G401.6 (cell line): ENCODE measurements at regions not wholly inside any gene's neighbourhood (a gene's known extent, or its start where the extent isn't known, plus 50 kb on each side); places are given as distances from the start of the nearest gene placed in this dataset.

Experiments
- FAIRE-seq: peaks from 2 replicates; lab custom pipeline; 2012; peaks lifted over from hg19 to GRCh38; lab: Jason Lieb, UNC

DNA sequence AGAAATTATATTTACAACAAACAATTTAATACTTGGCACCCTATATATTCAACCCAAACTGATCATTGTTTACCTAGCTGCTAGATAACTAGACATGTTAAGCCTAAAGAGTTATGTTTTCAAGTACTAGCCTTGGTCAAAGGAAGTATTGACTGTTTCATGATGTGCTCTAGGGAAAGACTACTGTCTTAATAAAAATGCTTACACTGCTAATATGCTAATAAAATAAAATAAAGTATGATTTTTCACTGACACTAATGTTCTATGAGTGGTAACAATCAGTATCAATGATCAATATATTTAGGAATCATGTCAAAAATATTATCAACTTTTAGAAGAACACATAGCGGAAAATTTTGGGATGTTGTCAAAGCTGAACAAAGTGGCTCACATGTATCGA, 225.5 kb downstream of the OSR1 start:
- no peak for FAIRE-seq

DNA sequence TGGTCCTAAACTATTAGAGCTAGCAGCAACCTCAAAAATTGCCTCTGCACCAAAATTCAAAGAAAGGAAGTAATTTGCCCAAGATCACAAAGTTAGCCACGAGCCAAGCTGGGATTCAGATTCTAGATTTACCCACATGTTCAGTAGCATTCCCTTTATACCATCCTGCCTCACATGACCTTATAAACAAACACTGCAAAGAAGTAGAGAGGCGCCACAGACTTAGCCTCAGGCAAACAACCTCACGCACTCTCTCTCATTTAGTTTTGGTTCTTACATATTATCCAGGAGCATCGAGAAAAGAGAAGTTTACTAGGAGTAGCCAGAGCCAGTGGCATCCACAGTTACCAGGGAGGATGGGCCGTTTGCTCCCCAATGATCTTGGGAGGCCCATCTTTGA, 226.6 kb downstream of the OSR1 start:
- FAIRE-seq = no peak

DNA sequence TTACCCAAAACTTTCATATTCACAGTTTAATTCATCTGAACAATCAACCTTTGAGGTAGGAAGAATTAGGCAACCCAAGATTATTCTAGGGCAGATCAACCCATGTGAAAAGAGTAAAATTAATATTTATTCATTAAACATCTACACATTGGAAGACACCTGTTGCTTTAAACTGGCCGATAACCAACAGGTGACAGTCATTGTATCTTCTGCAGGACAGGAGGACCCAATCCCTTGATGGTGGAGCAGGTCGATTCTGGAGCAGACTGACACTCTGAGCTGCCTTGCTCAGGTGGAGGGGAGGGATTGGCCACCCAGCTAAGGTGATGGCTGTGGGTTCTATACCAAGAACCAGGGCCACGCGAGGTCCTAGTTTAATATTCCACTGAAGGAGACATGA, 230.3 kb downstream of the OSR1 start:
- no peak for FAIRE-seq

DNA sequence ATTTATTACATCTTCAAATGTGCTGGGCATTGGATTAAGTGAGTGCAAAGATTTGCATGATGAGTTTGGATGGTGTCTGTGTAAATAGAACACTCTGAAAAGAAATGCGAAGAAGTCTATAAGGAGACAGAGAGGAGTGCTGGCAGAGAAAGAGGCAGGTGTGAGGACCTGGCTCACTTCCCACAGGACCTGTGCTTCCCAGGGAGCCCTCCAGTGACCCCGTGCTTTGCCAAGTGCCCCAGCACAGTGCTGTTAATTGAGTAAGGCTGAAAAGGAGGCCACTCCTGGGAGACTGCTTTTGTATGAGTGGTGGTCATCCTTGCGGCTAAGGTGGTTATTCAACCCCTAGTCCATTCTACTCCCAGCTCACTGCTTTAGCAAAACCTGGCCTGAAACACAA, 230.8 kb downstream of the OSR1 start:
- no peak for FAIRE-seq

GRCh38 chr2:19125901-19126680, 232.3 kb downstream of the OSR1 start:
- FAIRE-seq = no peak

- no peak for FAIRE-seq
Measured at GRCh38 chr2:19124135-19124534, 234.3 kb downstream of the OSR1 start.

DNA sequence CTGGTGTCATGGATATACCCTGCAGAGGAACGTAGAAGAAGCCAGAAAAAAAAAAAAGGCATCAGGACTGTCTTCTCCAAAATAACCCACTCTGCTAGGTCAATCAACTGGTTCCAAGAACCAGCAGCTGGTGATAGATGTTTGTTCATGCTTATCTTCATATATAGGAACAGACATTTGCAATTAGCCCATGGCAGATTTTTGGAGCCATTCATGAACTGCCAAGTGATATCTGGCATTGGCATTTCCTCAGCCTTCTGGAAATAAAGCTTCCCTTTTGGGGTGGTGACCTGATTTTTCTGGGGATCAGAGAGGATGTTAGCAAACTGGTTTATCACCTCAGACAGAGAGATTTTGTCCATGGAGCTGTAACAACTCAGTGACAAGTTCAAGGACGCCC, 234.9 kb downstream of the OSR1 start:
- no peak for FAIRE-seq

GRCh38 chr2:19122220-19122619, 236.2 kb downstream of the OSR1 start:
- no peak for FAIRE-seq

DNA sequence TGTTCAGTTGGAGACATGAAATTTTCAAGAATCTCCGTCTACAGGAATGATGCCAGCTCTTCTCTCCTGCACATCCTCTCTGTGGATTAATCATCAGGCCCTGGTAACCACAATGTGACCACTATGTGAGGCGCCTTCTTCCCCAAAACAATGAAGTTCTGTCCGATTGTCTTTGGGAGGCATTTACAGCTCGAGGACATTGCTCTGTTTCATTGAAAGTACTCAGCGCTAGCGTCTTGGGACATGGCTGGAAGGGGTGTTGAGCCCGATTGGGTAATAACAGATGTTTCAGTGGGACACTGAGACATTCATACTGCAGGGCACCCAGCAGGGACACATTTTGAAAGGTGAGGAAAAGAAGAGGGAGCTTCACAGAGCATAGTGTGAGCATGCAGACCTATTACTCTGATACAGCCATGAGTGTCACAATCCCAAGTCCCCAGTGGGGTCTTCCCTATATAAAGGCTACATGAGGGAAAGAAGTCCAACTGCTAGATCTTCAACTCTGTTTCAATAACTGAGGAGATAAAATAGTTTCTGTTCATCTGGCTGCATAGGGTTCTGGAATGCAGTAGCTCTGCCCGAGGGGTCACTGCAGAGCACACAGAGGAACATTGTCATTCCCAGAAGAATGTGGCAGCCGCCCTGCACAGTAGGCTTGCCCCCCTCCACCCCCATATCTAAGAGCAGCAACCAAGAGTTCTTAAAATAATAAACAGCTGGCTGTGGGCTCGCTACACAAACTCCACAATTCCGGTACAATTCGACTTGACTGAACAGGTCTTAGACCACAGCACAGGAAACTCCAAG, 237.3 kb downstream of the OSR1 start:
- FAIRE-seq = no peak

GRCh38 chr2:19120181-19120580, 238.2 kb downstream of the OSR1 start:
- no peak for FAIRE-seq

GRCh38 chr2:19119326-19120001, 239.0 kb downstream of the OSR1 start:
- no peak for FAIRE-seq

DNA sequence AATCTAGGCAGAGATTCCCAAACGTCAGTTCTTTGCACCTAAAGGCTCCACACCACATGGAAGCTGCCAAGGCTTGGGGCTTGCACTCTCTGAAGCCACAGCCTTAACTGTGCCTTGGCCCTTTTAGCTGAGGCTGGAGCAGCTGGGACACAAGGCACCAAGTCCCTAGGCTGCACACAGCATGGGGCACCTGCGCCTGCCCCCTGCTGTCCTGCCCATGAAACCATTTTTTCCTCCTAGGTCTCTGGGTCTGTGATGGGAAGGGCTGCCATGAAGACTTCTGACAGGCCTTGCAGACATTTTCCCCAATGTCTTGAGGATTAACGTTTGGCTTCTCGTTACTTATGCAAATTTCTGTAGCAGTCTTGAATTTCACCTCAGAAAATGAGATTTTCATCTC, 241.5 kb downstream of the OSR1 start:
- FAIRE-seq = no peak

- no peak for FAIRE-seq
Measured at GRCh38 chr2:19114754-19115231, 243.6 kb downstream of the OSR1 start.

GRCh38 chr2:19114126-19114525, 244.3 kb downstream of the OSR1 start:
- no peak for FAIRE-seq

DNA sequence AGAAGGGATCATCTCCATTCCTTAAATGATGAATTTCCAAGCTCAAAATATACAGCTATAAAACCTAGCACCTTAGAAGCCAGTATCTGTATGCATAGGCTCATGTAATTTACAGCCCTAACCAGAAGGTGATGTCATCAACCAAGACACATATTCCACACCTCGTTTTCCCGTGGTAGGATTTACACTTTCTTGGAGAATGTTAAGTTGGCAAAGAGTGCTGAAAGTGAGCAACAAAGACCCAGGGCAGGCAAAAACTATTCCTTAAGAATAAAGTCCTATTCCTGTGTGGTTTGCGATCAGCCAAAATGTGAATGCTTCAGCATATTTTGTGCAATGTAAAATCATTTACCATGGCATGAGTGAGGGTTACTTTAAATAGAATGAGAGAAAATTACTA, 247.1 kb downstream of the OSR1 start:
- no peak for FAIRE-seq

DNA sequence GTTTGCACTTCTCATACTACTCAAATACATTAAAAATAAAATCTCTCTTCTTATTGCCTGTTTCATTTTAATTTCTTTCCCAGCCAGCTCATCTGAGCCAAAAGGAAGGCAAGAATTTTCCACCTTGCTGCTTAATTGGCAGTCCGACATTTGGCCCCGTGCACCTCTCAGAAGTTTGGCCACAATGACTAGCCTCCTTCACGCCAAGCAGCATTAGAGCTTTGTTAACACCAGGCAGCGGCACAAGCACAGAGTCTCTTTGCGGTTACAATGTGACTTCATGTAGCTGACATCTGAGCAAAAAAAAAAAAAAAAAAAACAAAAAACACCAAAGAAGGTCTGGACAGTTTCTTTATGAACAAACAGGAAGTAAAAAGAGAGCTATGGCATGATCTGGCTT, 248.9 kb downstream of the OSR1 start:
- no peak for FAIRE-seq

DNA sequence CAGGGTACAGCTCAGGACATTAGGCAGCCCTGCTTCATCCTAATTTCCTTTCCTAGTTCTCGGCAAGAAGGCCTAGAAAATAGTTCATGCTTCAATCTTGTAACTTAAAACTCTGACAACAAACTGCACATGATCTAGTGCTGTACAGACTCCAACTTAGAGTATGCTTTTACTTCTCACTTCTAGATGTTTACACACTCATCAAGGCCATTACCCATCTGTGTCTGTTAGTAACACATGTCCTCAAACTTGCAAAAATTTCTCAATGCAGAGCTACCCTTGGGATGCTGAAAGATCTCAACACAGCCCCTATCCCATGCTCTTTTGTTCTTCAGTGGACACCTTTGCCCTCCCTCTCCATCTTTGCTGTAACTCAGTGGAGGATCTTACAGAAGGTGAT, 252.0 kb downstream of the OSR1 start:
- FAIRE-seq = no peak

- no peak for FAIRE-seq
Measured at GRCh38 chr2:19104503-19104902, 253.9 kb downstream of the OSR1 start.

DNA sequence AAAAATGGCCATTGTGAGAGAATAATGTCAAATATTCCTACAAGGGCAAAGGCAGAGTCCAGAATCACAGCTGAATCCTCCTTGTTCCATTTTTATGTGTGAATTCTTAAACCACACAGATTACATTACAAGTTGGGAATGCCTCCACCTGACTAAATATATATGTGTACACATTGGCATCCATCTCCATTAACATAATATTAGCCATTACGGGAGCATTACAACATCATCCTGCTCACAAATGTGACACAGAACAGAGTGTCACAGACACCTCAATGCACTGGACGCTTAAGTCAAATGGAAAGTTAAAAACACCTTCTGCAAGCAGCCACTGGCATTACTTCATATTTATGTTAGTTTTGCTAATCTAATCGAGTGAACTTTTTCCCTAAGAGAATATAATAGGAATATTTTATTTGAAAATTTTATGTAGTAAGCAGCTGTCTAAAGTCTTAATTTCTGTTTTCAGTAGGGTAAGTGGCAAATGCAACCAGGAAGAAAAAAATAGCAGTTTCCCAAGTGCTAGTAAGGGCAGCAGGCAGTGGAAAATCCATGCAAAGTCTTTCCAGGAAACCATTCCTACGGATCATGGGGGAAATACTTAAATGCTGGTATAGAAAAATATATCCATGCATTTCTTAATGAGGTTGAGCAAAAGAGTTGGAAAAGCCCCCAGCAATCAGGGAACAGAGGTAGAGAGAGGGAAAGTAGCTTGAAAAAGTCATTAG, 255.6 kb downstream of the OSR1 start:
- no peak for FAIRE-seq

DNA sequence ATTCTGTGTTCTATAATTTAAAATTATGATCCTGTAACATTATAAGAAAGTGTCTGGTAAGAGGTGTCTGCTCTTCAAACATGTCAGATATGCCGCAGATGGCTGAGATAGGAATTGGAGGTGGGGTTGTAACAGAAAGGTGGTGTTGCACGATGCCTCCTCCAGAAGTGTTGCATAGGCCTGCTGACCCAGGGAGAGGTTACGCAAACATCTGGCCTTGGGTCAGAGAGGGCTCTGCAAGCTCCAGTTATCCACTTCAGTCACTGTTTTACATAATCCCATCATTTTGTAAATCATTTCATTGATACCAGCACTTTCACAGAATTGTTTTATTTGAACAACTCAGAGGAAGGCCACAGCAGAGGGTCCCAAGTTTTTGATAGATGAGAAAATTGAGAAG, 256.5 kb downstream of the OSR1 start:
- FAIRE-seq = no peak

DNA sequence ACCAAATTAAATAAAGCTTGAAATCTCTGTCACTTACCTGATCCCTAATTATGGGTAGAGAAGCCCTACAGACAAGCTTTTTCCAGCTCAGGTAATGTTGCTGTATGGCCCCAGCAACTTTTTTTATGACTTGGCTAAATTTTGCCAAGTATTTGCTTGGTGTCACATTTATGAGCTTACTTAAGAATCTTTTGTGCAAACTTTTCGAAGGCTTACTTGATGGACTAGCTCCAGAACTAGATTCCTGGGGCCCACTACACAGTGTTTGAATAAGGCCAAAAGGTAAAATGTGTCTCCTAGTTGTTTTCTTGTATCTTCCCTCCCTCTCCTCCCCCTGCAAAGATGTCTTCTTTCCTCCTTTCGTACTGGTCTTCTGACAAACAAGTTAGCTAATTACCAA, 257.9 kb downstream of the OSR1 start:
- no peak for FAIRE-seq

GRCh38 chr2:19099181-19099580, 259.2 kb downstream of the OSR1 start:
- FAIRE-seq = no peak
